ENCODE measurements at regions not wholly inside any gene's neighbourhood (a gene's known extent, or its start where the extent isn't known, plus 50 kb on each side); places are given as distances from the start of the nearest gene placed in this dataset.
A peak's percentile ranks its signal among the peaks of the same experiment; 100 is the strongest.

DNA sequence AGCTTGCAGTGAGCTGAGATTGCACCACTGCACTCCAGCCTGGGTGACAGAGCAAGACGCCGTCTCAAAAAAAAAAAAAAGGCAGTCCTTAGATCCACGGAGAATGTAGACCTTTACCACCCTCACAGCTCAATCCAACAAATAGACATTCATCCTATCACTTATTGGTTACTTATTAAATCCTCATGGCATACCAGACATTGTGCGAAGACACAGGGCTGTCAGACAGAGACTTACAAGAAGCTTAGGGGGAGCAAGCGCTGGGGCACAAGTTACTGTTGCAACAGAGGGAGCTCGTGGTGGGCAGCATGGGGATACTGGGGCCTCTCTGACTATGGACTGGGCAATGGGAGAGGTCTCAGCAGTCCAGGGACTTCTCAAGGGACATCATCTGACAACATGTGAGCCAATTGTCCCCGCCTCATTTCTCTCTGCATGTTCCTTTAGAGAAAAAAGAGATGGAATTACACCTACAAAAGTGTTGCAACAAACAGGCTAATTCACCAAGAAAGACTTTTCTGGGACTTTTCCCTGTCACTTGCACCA lies 82.8 kb upstream of the TNS3 start:
- DNase-seq (ENCODE audit: low read depth in 2 of 2): no peak

- peak; percentile 37 to 59 for DNase-seq (ENCODE audit: low read depth in 2 of 2)
Observed at GRCh38 chr7:47663851-47664250, 81.9 kb upstream of the TNS3 start.

GRCh38 chr7:47663213-47663612 lies 81.3 kb upstream of the TNS3 start:
- no peak for DNase-seq (ENCODE audit: low read depth in 2 of 2)

- no peak for DNase-seq (ENCODE audit: low read depth in 2 of 2)
Observed at GRCh38 chr7:47661051-47661714, 79.3 kb upstream of the TNS3 start.

- no peak for DNase-seq (ENCODE audit: low read depth in 2 of 2)
Observed at GRCh38 chr7:47659664-47660462, 78.0 kb upstream of the TNS3 start.

DNA sequence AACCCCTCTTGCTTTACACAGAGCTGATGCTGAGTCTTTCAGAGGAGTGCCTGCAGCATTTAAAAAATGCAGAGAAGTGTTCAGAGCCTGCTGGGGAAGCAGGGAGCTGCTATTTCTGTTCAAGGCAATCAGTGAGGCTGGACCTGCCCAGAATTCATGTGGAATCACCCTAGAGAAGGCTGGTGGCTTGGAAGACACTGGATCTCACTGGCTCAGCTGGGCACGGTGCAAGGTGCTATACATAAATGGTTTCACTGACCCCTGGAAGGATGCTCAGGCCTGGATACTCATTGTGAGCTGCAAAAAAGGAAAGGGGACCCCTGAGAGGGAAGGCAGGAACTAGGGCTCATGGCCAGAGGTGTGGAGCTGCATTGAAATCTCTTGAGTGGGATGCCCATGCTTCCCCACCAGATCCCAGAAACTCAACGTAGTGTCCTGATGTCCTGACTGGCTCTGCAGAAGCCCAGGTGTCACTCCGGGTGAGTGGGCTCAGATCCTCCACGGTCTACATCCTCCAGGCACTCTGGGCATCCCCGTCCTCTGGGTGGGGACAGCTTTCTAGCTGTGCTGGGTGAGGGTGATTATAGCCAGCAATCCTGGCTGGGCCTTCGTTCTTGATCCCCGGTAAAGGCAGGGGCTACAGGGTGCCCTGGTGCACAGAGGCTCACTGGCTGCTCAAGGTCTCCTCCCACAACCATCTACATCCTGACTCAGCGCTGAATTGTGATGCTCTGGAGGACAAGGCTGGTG lies 77.2 kb upstream of the TNS3 start:
- DNase-seq (ENCODE audit: low read depth in 2 of 2): no peak

- no peak for DNase-seq (ENCODE audit: low read depth in 2 of 2)
Observed at GRCh38 chr7:47657126-47657525, 75.2 kb upstream of the TNS3 start.

GRCh38 chr7:47654672-47655298 lies 72.9 kb upstream of the TNS3 start:
- no peak for DNase-seq (ENCODE audit: low read depth in 2 of 2)

DNA sequence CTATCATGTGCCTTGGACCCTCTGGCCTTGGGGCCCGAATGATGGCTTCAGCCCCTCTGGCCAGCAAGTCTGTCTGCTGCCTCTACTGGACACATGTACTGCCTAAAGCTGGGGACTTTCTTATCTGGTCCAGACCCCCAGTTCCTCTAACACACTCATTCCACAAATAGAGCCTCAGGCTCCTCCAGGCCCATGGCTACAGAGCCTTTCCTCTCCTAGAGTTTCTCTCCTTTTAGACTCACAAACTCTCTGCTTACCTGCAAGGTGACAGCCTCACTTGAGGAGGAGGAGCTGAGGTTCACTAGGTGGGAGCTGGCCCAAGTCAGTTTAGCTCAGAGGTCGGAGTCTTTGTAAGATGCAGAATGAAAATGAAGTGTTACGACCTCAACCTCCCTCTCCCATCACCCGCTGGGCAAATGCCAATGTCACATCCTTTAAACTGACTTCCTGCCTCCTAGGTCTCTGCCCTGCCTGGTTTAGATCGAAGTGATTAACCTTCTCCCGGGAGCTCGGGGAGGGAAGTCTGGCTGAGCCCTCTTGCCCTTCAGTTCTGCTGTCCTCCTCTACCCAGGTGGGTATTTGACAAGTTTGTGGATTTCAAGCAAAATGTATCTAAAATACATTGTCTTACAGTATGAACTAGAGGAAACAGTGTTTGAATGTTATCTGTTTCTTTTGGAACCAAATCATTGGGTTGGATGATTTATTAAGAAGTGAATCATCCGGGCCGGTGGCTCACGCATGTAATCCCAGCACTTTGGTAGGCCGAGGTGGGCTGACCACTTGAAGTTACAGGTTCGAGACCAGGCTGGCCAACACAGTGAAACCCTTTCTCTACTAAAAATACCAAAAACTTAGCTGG lies 71.9 kb upstream of the TNS3 start:
- DNase-seq (ENCODE audit: low read depth in 2 of 2): peak; percentile 71 to 84

DNA sequence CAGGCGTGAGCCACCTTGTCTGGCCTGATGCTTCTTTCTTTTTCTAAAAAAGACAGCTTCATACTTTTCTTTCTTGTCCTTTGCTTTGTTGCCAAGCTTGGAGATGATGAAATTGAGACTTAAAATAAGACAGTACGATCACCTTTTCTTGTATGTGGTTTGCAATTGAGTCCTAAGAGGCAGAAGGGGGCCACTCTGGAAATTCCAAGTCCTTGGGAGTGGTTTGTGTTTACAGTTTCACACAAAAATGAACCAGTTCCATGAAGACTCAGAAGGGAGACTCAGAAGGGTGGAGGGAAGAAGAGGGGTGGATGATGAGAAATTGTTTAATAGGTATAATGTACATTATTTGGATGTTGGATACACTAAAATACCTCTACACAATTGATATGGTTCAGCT lies 70.7 kb upstream of the TNS3 start:
- DNase-seq (ENCODE audit: low read depth in 2 of 2): no peak

- peak; percentile 28 to 90 for DNase-seq (ENCODE audit: low read depth in 2 of 2)
Observed at GRCh38 chr7:47651355-47652317, 69.7 kb upstream of the TNS3 start.

DNA sequence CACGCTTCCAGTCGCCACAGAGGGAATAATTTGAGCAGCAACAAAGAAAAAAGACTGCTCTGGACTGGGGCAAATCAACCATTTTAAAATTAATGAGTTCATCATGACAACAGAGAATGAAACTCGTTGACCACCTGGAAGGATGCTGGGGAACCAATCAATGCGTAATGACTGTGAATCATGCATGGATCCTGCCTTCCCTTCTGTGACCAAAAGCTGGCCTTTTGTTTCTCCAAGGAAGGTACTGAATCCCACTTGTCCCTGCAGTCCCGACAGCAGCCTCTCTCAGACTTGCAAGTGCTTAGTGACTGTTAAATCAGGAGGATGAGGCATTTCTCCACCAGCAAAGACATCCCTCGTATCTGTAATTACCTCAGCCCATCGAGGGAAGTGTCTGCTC lies 68.0 kb upstream of the TNS3 start:
- no peak for DNase-seq (ENCODE audit: low read depth in 2 of 2)

- no peak for DNase-seq (ENCODE audit: low read depth in 2 of 2)
Observed at GRCh38 chr7:47648275-47648925, 66.5 kb upstream of the TNS3 start.

DNA sequence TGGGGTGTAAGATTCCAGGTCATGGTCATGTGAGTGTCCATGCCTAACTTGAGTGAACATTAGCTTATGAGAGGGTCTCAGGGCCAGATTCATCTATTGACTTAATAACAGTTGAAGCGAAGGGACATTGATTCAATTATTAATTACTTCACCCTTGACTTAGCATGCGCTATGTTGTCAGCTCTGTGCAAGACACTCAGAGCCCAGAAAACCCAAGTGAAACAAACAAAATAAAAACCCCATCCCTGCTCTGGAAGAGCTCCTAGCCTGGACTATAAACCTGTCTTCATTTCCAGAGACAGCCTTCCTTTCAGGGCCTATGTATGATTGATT lies 66.0 kb upstream of the TNS3 start:
- no peak for DNase-seq (ENCODE audit: low read depth in 2 of 2)

GRCh38 chr7:47647181-47647917 lies 65.4 kb upstream of the TNS3 start:
- peak in 1 of 2 donors; percentile 44 for DNase-seq (ENCODE audit: low read depth in 2 of 2)

GRCh38 chr7:47643716-47644400 lies 61.9 kb upstream of the TNS3 start:
- DNase-seq (ENCODE audit: low read depth in 2 of 2): no peak

DNA sequence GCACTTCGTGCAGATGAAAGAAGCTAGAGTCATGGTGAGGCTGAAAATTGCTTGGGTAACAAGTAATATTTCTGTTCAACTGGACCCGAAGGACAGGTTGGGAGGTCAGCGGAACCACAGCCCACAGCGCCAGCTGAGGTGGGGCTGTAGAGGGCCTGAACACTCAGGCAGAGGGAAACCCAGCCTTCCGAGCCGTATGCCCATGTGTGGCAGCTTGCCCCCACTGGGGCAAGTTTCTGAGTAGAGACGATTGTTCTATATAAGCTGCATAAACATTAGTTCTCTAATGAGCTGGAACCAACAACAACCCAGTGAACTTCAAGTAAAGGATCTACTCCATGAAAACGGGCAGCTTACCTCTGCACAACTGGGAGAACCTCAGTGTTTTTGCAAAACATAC lies 58.4 kb upstream of the TNS3 start:
- DNase-seq (ENCODE audit: low read depth in 2 of 2): no peak
